GM19452 (cell line): ENCODE measurements at regions not wholly inside any gene's neighbourhood (a gene's known extent, or its start where the extent isn't known, plus 50 kb on each side); places are given as distances from the start of the nearest gene placed in this dataset.
"Not testable (repeated sequence)": the region's sequence is repeated elsewhere in the genome, so short reads cannot be mapped to it uniquely, and the experiment has no call there.

Source experiments
- ATAC-seq: cut with Tn5 transposase; IDR thresholded peaks from one replicate; pipeline ENCODE4 v1.9.1; 2021; ENCODE audit not compliant: unreplicated experiment

DNA sequence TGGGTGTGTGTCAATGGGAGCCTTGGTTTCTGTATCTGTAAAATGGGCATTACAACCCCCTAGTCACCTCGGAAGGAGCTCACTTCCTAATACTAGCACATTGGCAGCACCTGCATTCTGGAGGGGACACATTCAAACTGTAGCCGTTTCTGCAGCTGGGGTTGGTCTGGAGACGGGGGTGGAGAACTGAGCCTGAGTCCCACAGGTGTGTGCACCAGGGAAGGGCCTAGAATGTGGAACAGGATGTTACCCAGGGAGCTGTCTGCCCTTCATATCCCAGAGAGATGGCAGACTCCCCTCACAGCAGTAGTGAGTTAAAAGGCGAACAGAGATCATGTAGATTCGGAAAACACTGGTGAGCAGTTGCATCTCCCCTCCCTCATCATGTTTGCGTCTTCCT lies 272.8 kb upstream of the ZNF32 start:
- ATAC-seq = no peak

DNA sequence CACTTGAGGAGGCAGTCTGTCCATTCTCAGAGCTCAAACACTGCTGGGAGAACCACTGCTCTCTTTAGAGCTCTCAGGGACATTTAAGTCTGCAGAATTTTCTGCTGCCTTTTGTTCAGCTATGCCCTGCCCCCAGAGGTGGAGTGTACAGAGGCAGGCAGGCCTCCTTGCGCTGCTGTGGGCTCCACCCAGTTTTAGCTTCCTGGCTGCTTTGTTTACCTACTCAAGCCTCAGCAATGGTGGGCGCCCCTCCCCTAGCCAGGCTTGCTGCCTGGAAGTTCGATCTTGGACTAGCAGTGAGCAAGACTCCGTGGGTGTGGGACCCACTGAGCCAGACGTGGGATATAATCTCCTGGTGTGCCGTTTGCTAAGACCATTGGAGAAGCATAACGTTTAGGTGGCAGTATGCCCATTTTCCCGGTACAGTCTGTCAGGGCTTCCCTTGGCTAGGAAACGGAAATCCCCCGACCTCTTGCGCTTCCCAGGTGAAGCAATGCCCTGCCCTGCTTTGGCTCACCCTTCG lies 271.6 kb upstream of the ZNF32 start:
- not testable (repeated sequence) for ATAC-seq

DNA sequence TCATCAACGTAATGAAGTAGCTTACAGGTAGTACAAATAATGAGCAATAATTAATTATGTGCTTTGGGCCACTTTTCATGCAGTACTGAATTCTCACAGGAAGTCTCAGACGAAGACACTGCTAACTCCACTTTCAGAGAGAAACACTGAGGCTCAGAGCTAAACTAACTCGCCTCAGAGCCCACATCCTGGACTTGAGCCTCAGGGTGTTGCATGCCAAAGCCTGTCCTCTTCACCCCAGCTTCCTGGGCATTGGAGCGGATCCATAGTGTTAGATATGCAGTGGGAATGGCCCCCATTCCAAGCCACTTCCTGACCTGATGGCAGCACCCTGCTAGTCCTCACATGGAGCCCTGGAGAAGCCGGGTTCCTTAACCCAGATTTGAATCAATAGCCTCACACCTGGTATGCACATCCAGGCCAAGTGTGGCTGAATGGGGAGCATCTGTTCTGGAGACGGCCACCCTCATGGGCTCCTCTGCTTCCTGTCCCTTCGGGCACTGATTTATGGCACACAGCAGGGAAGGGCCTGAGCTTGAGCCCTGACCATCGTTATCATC lies 265.1 kb upstream of the ZNF32 start:
- no peak for ATAC-seq

DNA sequence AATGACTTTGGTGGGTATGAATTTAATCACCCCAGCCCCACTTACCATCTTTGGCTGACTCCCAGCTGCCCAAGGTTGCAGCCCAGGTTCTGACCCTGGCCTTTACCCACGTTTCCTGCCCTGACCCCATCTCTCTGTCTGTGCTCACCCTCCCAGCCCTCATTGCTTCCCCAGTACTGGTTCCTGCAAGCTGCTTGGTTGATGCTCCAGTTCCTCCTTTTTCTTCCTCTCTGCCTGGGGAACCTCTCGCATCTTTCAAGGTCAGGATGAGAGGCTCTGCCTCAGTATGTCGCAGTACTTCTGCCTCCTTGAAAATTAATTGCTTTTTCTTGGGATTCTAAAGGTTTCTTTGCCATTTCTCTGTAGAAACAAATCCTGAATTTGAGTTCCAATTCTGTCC lies 263.8 kb upstream of the ZNF32 start:
- ATAC-seq = no peak

DNA sequence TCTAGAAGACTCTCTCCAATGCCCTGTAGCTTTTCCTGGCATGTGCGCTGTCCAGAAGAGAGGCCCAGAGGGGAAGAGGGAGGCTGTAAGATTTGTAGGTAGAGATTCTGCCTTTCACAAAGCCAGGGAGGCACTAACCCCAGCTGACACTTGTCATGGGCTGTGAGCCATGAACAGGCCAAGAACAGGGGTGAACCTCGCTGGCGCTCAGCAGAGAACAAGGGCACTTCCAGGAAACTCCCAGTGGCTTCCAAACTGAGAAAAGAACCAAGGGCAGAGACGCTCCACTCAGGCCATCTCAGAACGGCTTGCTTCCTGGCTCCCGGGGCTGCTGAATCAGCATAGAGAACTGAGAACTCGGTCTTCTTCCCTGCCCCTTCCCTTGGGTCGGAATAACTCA lies 257.8 kb upstream of the ZNF32 start:
- ATAC-seq = no peak

DNA sequence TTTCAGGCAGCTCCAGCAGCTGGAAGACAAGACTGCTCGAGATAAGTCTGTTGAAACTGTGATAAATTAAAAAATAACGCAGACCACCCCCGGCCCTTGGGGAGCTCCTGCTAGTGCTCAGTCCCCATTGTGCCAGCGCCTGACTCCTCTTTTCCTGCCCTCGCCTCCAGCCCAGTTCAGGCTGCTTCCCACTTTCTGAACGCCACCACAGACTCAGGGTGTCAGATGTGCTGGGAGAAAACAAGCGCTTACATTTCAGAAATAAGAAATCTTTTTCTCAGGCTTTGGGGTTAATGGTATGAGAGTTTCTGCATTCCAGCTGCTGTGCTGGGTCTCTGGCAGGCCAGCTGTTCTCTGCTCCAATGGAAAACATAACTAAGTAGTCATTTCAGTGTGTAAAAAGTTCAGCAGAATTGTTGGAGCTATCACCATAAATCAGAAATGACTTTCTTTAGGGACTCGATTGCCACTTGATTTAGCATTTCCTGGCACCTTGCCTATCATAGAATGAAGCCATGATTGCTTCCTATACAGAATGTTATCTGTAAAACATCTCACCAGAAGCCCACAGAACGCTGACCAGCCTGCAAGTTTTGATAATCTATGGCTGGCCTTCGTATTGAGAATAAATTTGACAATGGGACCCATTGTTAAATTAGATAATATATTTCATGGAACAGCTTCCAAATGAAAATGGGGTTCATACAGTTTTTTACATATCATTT lies 257.0 kb upstream of the ZNF32 start:
- ATAC-seq = no peak

DNA sequence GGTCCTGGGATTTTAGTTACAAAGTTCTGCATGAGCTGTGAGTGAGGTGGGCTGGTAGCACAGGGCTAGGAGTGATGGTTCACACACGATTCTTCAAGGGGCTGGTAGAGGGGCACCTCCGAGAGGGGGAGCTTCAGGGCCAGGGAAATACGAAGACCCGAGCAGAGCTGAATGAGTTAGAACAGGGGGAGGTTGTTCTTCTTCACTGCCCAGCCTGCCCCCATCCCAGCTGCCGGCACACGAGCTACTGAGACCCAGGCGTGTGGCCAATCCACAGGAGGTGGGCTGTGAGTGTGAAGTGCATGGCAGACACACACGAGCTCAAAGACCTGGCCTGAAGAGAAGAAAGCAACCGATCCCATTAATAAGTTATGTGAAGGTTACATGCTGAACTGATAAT lies 256.2 kb upstream of the ZNF32 start:
- no peak for ATAC-seq

DNA sequence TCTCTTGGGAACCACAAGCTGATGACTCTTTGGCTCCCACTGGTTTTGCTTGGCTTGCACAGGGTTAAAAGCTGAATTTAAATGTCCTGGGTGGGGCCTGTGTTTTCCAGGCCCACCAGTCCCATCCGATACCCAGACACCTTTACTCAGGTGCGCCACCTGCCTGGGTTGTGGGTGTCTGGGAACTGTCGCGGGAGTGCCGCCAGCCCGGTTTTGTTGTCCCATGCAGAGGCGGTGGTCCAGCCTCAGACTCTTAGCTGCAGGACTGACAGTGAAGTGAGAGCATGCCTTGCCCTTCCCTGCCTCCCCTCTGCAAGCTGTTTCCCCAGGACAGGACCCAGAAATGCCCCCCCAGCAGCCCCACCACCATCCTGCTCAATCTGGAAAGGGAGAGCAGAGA lies 255.6 kb upstream of the ZNF32 start:
- no peak for ATAC-seq

DNA sequence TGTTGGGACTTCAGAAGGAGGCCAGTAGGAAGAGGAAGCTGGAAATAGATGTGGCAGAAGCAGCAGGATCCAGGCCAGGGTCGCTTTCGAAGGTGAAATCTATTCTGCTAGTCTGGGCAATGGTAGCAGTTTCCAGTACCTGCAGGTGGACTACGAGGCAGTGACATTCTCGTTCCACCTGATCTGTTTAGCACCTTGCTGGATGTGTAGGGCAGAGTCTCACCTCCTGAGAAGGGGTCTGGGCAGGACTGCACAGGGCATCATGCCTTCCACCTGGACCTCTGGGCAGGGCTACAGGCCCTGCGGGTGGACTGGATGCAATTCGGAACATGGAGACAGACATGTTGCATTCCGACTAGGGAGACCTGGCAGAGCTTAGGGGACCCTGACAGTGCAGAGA lies 254.8 kb upstream of the ZNF32 start:
- ATAC-seq = no peak

DNA sequence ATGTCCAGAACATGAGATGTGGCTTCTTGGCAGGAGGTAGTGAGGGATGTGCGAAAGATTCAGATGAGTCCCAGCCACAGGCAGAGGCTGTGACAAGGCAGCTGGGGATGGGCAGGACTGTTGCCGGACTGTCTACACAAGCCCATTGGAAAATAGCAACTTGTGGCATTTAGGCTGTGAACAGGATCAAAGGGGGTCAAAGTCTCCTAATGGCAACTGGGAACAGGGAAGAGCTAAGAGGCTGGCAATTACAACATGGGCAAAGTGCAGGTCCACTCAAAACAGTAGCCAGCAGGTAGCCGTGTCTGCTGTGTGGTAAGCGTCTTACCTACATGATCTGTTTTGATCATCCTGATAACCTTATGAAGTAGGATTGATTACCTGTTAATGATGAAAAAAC lies 254.2 kb upstream of the ZNF32 start:
- no peak for ATAC-seq

DNA sequence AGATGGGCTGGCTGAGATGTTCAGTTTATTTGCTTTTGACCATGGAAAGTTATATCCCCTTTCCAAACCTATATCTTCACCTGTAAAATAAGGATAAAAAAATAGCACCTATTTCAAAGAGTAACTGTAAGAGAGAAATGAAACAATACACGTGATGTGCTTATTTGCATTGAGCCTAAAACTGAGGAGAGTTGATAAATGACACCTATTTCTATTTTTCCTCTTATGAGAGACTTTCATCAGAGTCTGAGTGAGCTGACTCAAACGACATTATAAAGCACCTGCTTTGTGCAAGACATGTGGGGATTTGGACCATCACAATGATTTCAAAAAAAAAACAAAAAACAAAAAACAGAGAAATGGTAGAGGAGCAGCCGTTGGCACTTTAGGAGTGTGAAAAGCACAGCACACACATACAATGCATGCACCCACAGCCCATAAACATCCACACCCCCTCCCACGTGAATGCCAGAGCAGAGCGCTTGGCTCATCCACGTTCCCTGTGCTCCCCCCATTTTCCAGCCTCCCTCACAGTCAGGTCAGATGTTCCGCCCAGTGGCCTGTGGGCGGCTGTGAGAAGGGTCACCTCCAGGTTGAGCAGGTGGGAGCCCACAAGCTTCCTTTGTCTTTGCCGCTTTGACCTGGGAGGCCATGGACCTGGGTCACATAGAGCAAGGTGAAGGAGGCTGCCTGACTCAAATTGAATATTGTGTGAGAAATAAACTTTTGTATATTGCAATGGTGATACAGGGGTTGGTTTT lies 253.2 kb upstream of the ZNF32 start:
- no peak for ATAC-seq

DNA sequence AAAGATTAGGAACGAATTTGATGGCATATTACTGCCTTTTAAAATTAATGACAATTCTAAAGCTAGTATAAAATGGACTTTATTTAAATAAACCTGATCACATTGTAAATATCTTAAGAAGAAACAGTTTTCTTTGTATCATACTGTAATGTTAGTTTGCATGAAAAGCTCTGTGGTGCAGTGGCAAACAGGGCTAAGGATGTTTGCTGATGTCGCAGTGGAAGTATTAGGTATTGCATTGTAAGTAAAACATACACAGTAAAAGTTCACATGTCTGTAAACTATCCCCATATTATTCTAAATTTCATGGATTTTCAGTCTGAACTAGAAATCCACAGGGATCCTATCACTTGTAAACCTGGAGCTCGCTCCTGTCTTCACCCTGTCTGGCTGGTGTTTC lies 252.6 kb upstream of the ZNF32 start:
- no peak for ATAC-seq

DNA sequence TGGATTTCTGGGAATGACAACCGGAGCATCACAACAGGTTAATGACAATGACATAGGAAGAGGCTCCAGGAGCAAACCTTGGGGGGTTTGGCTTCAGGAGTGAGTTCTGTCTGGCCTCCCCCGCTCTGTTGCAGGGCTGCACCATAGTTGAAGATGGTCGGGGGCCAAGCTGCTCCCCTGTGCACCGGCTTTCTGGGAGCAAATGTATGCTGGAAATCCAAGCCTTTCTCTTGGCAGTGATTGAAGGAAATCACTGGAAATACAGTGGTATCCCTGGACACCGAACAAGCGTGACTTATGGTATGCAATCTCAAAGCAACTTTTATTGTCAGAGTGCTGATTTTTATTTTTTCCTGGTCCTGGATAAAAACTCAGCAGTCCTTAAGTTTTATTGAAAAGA lies 251.9 kb upstream of the ZNF32 start:
- ATAC-seq = no peak

DNA sequence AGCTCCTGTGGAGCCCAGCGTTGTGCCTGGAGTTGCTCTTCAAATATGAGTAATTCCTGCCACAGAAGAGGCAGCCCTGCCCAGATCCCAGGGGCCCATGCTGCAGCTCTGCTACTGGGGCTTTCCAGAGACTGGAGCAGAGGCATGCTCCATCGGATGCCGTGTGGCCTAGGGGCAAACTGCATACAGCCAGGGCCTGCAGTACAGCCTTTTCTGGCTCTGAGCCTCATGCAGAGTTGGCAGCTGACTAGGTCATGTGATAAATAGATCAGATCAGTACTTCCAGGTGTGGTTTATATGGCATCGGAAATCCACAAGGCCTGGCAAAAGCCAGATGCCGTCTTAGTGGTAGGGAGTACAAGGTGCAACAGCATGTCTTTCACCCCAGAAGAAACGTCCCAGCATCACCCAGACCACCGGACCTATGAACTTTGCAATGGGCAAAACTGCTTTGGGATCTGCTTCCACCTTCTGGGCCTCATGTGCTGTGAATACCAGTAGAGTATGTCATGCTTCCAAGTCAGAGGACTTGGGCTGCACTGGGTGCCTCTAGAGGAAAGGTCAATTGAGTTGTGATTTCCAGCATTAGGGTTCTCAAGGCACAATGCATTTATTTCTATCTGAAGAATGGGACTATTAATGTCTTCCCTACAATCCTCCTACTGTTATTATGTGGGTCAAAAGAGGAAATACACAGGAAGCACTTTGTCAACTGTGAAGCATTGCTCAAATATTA lies 250.7 kb upstream of the ZNF32 start:
- no peak for ATAC-seq

DNA sequence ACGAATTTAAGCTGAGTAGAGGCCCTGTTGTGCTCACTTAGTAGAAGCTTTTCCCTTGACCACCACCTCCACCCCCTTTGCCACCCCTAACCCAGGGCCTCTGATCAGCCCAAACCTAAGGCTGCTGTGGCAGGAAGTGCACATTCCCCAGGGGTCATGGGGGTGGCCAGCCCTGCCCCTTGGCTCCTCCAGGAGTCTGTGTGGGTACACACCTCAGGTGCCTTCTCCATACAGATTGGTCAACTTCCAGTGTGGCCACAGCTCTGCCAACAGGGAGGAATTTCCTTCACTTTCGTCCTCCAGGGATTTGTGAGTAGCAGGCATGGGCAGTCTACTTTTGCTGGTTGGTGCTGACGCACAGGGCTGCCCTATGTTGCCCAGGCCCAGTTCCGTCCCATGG lies 249.9 kb upstream of the ZNF32 start:
- no peak for ATAC-seq

DNA sequence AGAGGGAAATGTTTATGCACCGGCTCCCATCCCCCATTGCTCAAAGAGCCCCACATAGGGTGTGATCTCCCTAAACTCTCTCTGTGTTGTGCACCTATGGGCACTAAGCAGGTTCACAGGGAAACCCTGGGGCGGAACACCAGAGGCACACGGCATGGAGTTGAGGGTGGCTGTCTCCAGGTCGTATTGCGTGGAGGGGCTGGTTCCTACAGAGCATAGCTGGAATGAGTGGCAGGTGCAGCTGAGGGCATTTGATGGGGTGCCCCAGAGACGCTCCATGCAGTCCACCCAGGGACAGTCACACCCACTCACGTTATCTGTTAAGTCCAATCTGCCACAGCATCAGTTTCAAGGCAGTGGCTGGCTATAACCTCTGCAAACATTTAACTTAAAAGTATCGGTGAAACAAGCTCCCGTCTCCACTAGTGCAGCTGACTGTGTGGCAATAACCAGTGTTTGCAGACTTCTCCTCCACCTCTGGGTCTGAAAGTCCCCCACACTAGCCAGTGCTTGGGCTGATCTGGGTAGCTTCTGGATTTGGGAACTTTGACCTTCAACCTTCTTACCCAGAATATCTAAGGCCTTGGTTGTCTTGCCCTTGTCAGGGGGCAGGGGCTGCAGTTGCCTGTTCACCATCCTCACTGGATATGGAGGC lies 249.2 kb upstream of the ZNF32 start:
- ATAC-seq = no peak

DNA sequence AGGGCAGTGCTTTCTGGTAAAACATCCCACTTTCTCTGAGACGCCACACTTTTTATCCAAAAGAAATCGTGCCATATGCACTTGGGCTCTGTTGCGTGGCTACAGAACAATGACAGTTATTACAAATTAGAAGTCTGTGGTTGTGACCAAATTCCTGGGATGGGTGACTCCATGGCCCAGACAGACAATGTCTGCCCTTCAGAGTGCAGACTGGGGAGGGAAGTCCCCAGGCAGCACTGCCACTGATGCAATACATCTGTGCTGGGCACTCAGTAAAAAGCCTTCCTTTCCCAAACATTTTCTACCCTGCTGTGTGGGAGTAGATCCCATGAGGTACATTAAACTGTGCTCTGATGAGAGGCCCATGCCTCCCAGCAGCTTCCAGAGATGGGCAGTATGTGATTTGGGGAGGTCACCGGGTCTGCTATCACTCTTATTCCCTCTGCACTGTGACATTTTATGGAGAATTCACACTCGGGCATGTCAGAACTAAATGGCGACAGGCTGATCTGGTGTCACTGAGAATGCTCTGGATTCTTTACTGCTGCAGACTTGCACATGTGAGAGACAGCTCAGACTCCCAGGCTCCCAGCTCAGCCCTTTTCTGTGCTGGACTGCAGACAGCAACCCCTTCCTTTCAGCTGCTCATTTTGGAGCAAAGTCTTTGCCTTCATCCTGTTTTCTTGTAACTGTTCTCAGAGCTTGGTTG lies 243.5 kb upstream of the ZNF32 start:
- ATAC-seq = no peak

DNA sequence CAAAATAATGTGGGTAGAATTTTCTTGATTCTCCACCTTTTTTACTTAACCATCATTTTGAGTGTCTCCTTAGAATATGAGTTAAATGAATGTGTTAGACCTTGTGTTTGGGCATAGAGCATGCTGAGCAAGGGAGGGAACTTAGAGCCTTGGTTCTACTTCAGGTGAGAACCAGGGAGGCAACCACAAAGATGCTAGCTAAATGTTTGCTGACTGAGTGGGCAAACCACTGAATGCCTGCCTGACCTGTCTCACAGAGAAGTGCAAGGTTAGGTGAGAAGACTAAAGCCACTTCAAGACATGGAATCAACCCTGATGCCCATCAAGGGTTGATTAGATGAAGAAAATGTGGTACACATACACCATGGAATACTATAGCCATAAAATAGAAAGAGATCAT lies 242.6 kb upstream of the ZNF32 start:
- no peak for ATAC-seq

DNA sequence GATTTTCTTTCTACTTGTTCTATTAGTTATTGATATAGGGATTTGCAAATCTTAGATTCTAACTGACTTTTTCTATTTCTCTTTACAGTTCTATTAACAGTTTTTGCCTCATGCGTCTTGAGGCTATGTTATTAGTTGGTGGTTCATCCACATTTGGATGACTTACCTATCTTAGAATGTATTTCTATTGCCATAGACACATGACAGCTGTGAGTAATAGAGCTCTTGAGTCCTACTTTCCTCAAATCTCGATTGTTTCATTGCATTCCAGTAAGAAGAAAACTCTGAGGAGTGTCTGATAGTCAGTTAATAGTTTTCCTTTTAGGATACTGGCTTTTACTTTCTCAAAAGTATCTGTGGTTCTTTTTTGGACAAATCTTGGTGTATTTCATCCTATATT lies 241.4 kb upstream of the ZNF32 start:
- no peak for ATAC-seq

DNA sequence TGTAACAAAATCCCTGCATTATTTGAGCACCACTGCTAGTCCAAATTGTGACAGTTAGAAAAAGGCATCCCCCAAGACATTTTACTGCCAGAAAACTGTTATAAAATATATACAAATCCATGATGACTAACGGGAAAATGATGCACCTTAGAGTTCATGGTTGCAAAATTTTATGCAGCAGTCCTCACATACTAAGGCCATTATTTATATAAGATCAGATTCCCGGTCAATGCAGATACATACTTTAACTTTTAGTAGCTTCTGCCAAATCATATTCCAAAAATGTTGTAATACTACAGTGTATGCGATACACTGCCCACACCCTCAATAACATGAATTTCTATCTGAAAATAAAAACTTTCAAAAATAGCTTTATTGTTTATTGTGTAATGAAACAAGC lies 239.9 kb upstream of the ZNF32 start:
- no peak for ATAC-seq
